DOHH2 (cell line): ENCODE measurements at regions not wholly inside any gene's neighbourhood (a gene's known extent, or its start where the extent isn't known, plus 50 kb on each side); places are given as distances from the start of the nearest gene placed in this dataset.

Experiments
- CTCF ChIP-seq: fragments of 200-600 bp; sonication (generic); IDR thresholded peaks from one replicate; pipeline ENCODE4 v1.5.1; 2014; ENCODE audit warnings: antibody characterized with exemption, mild to moderate bottlenecking, low read depth, low read length; ENCODE audit not compliant: poor library complexity, severe bottlenecking
- EZH2phosphoT487 ChIP-seq: fragments of 200-600 bp; sonication (generic); IDR thresholded peaks from 2 replicates; pipeline ENCODE4 v1.6.1; 2017; ENCODE audit warnings: borderline replicate concordance, mild to moderate bottlenecking, antibody characterized with exemption, low read length, moderate library complexity, mixed read lengths

DNA sequence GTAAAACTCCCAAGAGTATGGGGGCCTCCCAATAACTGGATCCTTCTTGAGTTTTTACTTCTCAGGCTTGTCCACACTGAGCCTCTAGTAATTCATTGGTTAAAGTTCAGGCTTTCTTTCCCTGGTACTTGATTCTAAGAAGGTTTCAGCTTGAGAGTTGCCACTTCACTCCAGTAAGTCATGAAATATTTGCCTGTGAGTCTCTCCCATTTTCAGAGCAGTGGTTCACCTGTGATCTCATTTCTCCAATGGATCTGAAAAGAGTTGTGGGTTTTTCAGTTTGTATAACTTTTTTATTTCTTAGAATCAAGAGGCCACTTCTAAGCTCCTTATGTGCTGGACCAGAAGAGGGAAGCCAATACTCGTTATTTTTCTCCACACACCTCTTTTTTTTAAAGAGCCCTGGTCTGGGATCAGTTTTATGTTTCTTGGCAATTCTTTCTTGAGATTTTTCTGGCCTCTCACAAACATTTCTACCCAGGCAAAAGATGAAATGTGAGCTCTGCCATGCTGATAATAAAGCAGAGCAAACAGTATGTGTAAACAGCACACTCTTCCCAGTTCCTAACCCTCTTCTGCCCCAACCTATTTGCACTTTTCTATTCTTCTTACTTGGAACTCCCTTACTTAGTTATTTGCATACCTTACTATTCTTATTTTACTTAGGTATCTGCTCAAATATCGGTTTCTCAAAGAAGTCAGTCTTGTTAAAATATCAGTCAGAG lies 983.4 kb downstream of the CCSER2 start:
- TF ChIP-seq CTCF (no peak), EZH2phosphoT487 (no peak)
